IMR-90 (cell line): ENCODE measurements at regions not wholly inside any gene's neighbourhood (a gene's known extent, or its start where the extent isn't known, plus 50 kb on each side); places are given as distances from the start of the nearest gene placed in this dataset.

ENCODE experiments used
- ATAC-seq: fragments of 200-7000 bp; cut with Tn5 transposase; 2 replicates; pipeline ENCODE4 v1.9.1; 2020; ENCODE audit warnings: low read depth, mild to moderate bottlenecking, moderate library complexity
- BruUV-seq: library from RNA; stranded (reverse); fragments of 400-500 nt; replicated peaks from 2 replicates; lab custom pipeline; 2021; lab: Mats Ljungman, UMichigan
- CTCF ChIA-PET: fragments of 300-600 bp; formaldehyde crosslinking; extraction: SDS; loops from one replicate; lab custom pipeline; 2021; ENCODE audit warnings: antibody characterized with exemption; lab: Yijun Ruan, JAX
- POLR2A ChIA-PET: fragments of 300-600 bp; sonication (Branson Sonifier 250); formaldehyde crosslinking; loops from one replicate; lab custom pipeline; 2022; ENCODE audit warnings: antibody characterized with exemption; ENCODE audit not compliant: unreplicated experiment; lab: Charles Lee
- DNase-seq: peaks from one replicate; pipeline ENCODE4 v3.0.0; 2013
- H2AFZ ChIP-seq: replicated peaks from 2 replicates; pipeline ENCODE3; 2013; ENCODE audit warnings: low read length, mild to moderate bottlenecking; ENCODE audit not compliant: poor library complexity
- H2AK5ac ChIP-seq: 2 replicates; pipeline ENCODE4 v1.6.1; 2013; ENCODE audit warnings: low read depth, low read length, inconsistent platforms
- H2AK9ac ChIP-seq: replicated peaks from 2 replicates; pipeline ENCODE3; 2013; ENCODE audit warnings: mild to moderate bottlenecking, low read depth, low read length, moderate library complexity; ENCODE audit not compliant: poor library complexity
- H2BK120ac ChIP-seq: 2 replicates; pipeline ENCODE4 v1.6.1; 2013; ENCODE audit warnings: low read depth, low read length, inconsistent platforms
- H2BK15ac ChIP-seq: 3 replicates; pipeline ENCODE4 v1.6.1; 2013; ENCODE audit warnings: low read depth, low read length, inconsistent platforms
- H2BK20ac ChIP-seq: 2 replicates; pipeline ENCODE4 v1.6.1; 2013; ENCODE audit warnings: low read depth, mild to moderate bottlenecking, inconsistent platforms, low read length, moderate library complexity
- H2BK5ac ChIP-seq: 2 replicates; pipeline ENCODE4 v1.6.1; 2013; ENCODE audit warnings: mild to moderate bottlenecking, low read depth, low read length, inconsistent platforms; ENCODE audit not compliant: poor library complexity, severe bottlenecking
- H3K14ac ChIP-seq: replicated peaks from 2 replicates; pipeline ENCODE4 v1.6.1; 2013; ENCODE audit warnings: low read depth, low read length, inconsistent platforms
- H3K18ac ChIP-seq: 2 replicates; pipeline ENCODE4 v1.6.1; 2013; ENCODE audit warnings: low read depth, low read length, control low read depth
- H3K23ac ChIP-seq: 2 replicates; pipeline ENCODE4 v1.6.1; 2013; ENCODE audit warnings: low read depth, low read length, inconsistent platforms
- H3K27ac ChIP-seq: 2 replicates; pipeline ENCODE4 v1.5.1; 2013; ENCODE audit warnings: mild to moderate bottlenecking, control low read depth, low read length; ENCODE audit not compliant: insufficient read depth
- H3K27me3 ChIP-seq: 2 replicates; pipeline ENCODE4 v1.6.1; 2013; ENCODE audit warnings: low read length; ENCODE audit not compliant: control insufficient read depth, insufficient read depth
- H3K36me3 ChIP-seq: 2 replicates; pipeline ENCODE4 v1.6.1; 2013; ENCODE audit warnings: low read length, mixed read lengths; ENCODE audit not compliant: control insufficient read depth, insufficient read depth
- H3K4ac ChIP-seq: 2 replicates; pipeline ENCODE4 v1.6.1; 2013; ENCODE audit warnings: low read depth, low read length, inconsistent platforms
- H3K4me1 ChIP-seq: 2 replicates; pipeline ENCODE4 v1.6.1; 2013; ENCODE audit warnings: low read length, mixed read lengths; ENCODE audit not compliant: control insufficient read depth, insufficient read depth
- H3K4me2 ChIP-seq: 2 replicates; pipeline ENCODE4 v1.6.1; 2013; ENCODE audit warnings: low read depth, mild to moderate bottlenecking, control low read depth, low read length, moderate library complexity
- H3K4me3 ChIP-seq: 2 replicates; pipeline ENCODE4 v1.5.1; 2013; ENCODE audit warnings: low read depth, mild to moderate bottlenecking, control low read depth, low read length, moderate library complexity; ENCODE audit not compliant: insufficient read depth
- H3K56ac ChIP-seq: 2 replicates; pipeline ENCODE4 v1.6.1; 2013; ENCODE audit warnings: low read length, inconsistent platforms; ENCODE audit not compliant: insufficient read depth; ENCODE audit errors: extremely low read depth
- H3K79me1 ChIP-seq, 2 experiments: 2 replicates each; pipeline ENCODE4 v1.6.1; 2013; ENCODE audit warnings: low read length in 2 of 2, inconsistent platforms in 1 of 2, low read depth in 1 of 2
- H3K9ac ChIP-seq: 2 replicates; pipeline ENCODE4 v1.6.1; 2013; ENCODE audit warnings: low read depth, low read length, control low read depth
- H3K9me1 ChIP-seq: 2 replicates; pipeline ENCODE4 v1.6.1; 2013; ENCODE audit warnings: low read length, inconsistent platforms; ENCODE audit not compliant: insufficient read depth
- H3K9me3 ChIP-seq: 2 replicates; pipeline ENCODE4 v1.6.1; 2013; ENCODE audit warnings: low read length; ENCODE audit not compliant: control insufficient read depth, insufficient read depth
- H4K20me1 ChIP-seq: 2 replicates; pipeline ENCODE4 v1.6.1; 2013; ENCODE audit warnings: low read length, inconsistent platforms; ENCODE audit not compliant: insufficient read depth
- H4K5ac ChIP-seq: 2 replicates; pipeline ENCODE4 v1.6.1; 2013; ENCODE audit warnings: mild to moderate bottlenecking, low read depth, low read length, control low read depth
- H4K8ac ChIP-seq, 2 experiments: 2 replicates each; pipeline ENCODE4 v1.6.1; 2013; ENCODE audit warnings: low read depth in 2 of 2, low read length in 2 of 2, control low read depth in 1 of 2, inconsistent platforms in 1 of 2
- H4K91ac ChIP-seq: 2 replicates; pipeline ENCODE4 v1.6.1; 2013; ENCODE audit warnings: low read depth, low read length, inconsistent platforms; ENCODE audit not compliant: insufficient read depth
- BHLHE40 ChIP-seq: fragments of 150-350 bp; IDR thresholded peaks from 2 replicates; pipeline ENCODE4 v1.6.1; 2016; ENCODE audit warnings: mild to moderate bottlenecking, low read depth, low read length
- CEBPB ChIP-seq: IDR thresholded peaks from 2 replicates; pipeline ENCODE4 v1.6.1; 2012; ENCODE audit warnings: low read depth, low read length, improper control_type of control experiment
- CHD1 ChIP-seq: IDR thresholded peaks from 2 replicates; pipeline ENCODE4 v1.6.1; 2012; ENCODE audit warnings: low read depth, low read length, improper control_type of control experiment
- CTCF ChIP-seq: conservative IDR thresholded peaks from 2 replicates; pipeline ENCODE4 v1.5.1; 2012; ENCODE audit warnings: mild to moderate bottlenecking, low read depth, low read length, improper control_type of control experiment
- ELK1 ChIP-seq: fragments of 150-350 bp; IDR thresholded peaks from 2 replicates; pipeline ENCODE4 v1.6.1; 2016; ENCODE audit warnings: low read depth, mild to moderate bottlenecking, low read length, moderate library complexity, borderline replicate concordance
- FOS ChIP-seq: fragments of 150-350 bp; IDR thresholded peaks from 2 replicates; pipeline ENCODE4 v1.6.1; 2016; ENCODE audit warnings: low read depth, low read length
- MAFK ChIP-seq: IDR thresholded peaks from 2 replicates; pipeline ENCODE4 v1.6.1; 2012; ENCODE audit warnings: low read depth, low read length, improper control_type of control experiment
- MAZ ChIP-seq: IDR thresholded peaks from 2 replicates; pipeline ENCODE4 v1.6.1; 2012; ENCODE audit warnings: low read depth, mild to moderate bottlenecking, low read length, improper control_type of control experiment, moderate library complexity, borderline replicate concordance
- MXI1 ChIP-seq: IDR thresholded peaks from 2 replicates; pipeline ENCODE4 v1.6.1; 2012; ENCODE audit warnings: low read depth, mild to moderate bottlenecking, low read length, moderate library complexity, borderline replicate concordance
- NFE2L2 ChIP-seq: fragments of 150-350 bp; IDR thresholded peaks from 2 replicates; pipeline ENCODE4 v1.6.1; 2016; ENCODE audit warnings: low read depth, mild to moderate bottlenecking, low read length
- POLR2A ChIP-seq: IDR thresholded peaks from 2 replicates; pipeline ENCODE4 v1.6.1; 2012; ENCODE audit warnings: mild to moderate bottlenecking, low read depth, low read length
- RAD21 ChIP-seq: IDR thresholded peaks from 2 replicates; pipeline ENCODE4 v1.6.1; 2012; ENCODE audit warnings: low read length, improper control_type of control experiment
- RCOR1 ChIP-seq: IDR thresholded peaks from 2 replicates; pipeline ENCODE4 v1.6.1; 2012; ENCODE audit warnings: mild to moderate bottlenecking, low read length, improper control_type of control experiment; ENCODE audit not compliant: insufficient replicate concordance
- RFX5 ChIP-seq: IDR thresholded peaks from 2 replicates; pipeline ENCODE4 v1.8.0; 2012; ENCODE audit warnings: low read depth, mild to moderate bottlenecking, low read length, moderate library complexity
- SMC3 ChIP-seq: fragments of 150-350 bp; IDR thresholded peaks from 2 replicates; pipeline ENCODE4 v1.6.1; 2016; ENCODE audit warnings: low read depth, mild to moderate bottlenecking, antibody characterized with exemption, low read length, moderate library complexity
- USF2 ChIP-seq: fragments of 150-350 bp; IDR thresholded peaks from 2 replicates; pipeline ENCODE4 v1.6.1; 2017; ENCODE audit warnings: mild to moderate bottlenecking, antibody characterized with exemption, low read length, low read depth
- WGBS, 2 experiments: methylation state at CpG; one replicate each; pipeline versions ENCODE4 v1.1.5 to v1.1.7; 2013; ENCODE audit warnings: missing lambda C conversion rate in 2 of 2; ENCODE audit not compliant: insufficient read length in 1 of 2; ENCODE audit errors: extremely low coverage in 2 of 2; 5-methylcytosine and 5-hydroxymethylcytosine counted together
- dilution Hi-C: fragments of 300-500 bp; cut with HindIII; formaldehyde crosslinking; loops from one replicate; pipeline ENCODE4 v1.14.3; 2018; ENCODE audit warnings: low sequenced_read_pairs; ENCODE audit not compliant: unreplicated experiment
- in situ Hi-C: fragments of 300-500 bp; cut with MboI; formaldehyde crosslinking; loops from 3 replicates; pipeline ENCODE4 v1.14.3; 2019; ENCODE audit warnings: low sequenced_read_pairs, inconsistent platforms, mixed read lengths
- intact Hi-C: fragments of 100-400 bp; cut with micrococcal nuclease; formaldehyde crosslinking; loops from 2 replicates; pipeline ENCODE4 v1.10.0; 2022

- H4K5ac ChIP-seq = no peak overlapping the region
- no peak overlapping the region for H4K91ac ChIP-seq
- H3K56ac ChIP-seq = no peak overlapping the region
- no peaks in the 10 kb centered on the region for H3K9me3 ChIP-seq
- H3K18ac ChIP-seq = no peak overlapping the region
- H3K4me1 ChIP-seq = no peaks in the 10 kb centered on the region
- no peak overlapping the region for H2AK5ac ChIP-seq
- DNase-seq (no peak), ATAC-seq (no peak)
- no peak overlapping the region for H3K4me2 ChIP-seq
- H2BK20ac ChIP-seq = no peak overlapping the region
- H2AFZ ChIP-seq = no peak overlapping the region
- no peak overlapping the region for H3K9ac ChIP-seq
- no peaks in the 10 kb centered on the region for H3K79me1 ChIP-seq
- TF ChIP-seq RCOR1 (no peak), SMC3 (no peak), CTCF (no peak), FOS (no peak), MAFK (no peak), NFE2L2 (no peak), ELK1 (no peak), CHD1 (no peak), RFX5 (no peak), MXI1 (no peak), USF2 (no peak), MAZ (no peak), CEBPB (no peak), BHLHE40 (no peak), RAD21 (no peak), POLR2A (no peak)
- no peak overlapping the region for H2BK15ac ChIP-seq
- no CpG with 5 or more reads among the region's 3 CpGs for WGBS, 2 experiments
- no peak overlapping the region for H2BK5ac ChIP-seq
- H4K20me1 ChIP-seq = no peaks in the 10 kb centered on the region
- in situ Hi-C loops (no loop called here), intact Hi-C loops (no loop called here), dilution Hi-C loops (no loop called here)
- H3K4ac ChIP-seq = no peak overlapping the region
- POLR2A ChIA-PET = no interaction called here
- CTCF ChIA-PET = no interaction called here
- no peak overlapping the region for H2AK9ac ChIP-seq
- H2BK120ac ChIP-seq = no peak overlapping the region
- peaks cover 2% of the 10 kb centered on the region; the same call in 1 of the 2 replicates for H3K27me3 ChIP-seq
- H3K9me1 ChIP-seq = no peaks in the 10 kb centered on the region
- no TSS peak for BruUV-seq
- H3K14ac ChIP-seq = no peak overlapping the region
- no peak overlapping the region for H4K8ac ChIP-seq
- H3K23ac ChIP-seq = no peak overlapping the region
- H3K27ac ChIP-seq = no peak overlapping the region
- H3K4me3 ChIP-seq = no peak overlapping the region
- H3K36me3 ChIP-seq = no peaks in the 10 kb centered on the region
These were observed 565.8 kb upstream of the TBX3 start for GRCh38 chr12:115249671-115250278.
